Fibroblast of mammary gland (primary cell): ENCODE measurements at regions not wholly inside any gene's neighbourhood (a gene's known extent, or its start where the extent isn't known, plus 50 kb on each side); places are given as distances from the start of the nearest gene placed in this dataset.
A peak's percentile ranks its signal among the peaks of the same experiment; 100 is the strongest.

Source experiments
- DNase-seq: peaks from one replicate; pipeline ENCODE4 v3.0.0-alpha.2; 2010; ENCODE audit warnings: low read depth
- H3K4me3 ChIP-seq: 2 replicates; pipeline ENCODE4 v1.5.1; 2011; ENCODE audit warnings: low read depth, mild to moderate bottlenecking, low read length, moderate library complexity; ENCODE audit not compliant: control insufficient read depth
- TF ChIP-seq, protein P1 (sequence below): conservative IDR thresholded peaks from 2 replicates; pipeline ENCODE4 v1.5.1; 2011; ENCODE audit warnings: low read depth, low read length, inconsistent platforms; ENCODE audit not compliant: control insufficient read depth, insufficient read depth

DNA sequence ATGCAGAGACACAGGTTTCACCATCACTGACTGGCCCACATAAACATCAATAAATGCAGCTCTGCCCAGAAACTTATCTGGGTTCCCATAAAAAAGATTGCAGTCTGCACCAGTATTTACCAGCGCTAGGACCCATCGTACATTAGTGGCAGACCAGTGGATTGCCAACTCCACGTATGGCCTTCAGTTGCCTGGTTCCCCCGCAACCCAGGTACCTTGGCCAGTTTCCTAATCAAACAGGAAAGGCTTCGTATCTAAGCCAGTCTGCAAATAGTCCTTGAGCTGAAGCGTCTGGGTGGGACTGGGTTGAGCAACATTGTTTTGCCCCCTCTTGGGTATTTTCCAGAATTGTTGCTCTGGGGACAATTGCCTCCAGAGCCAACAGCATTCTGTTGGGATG, 1639.3 kb downstream of the MRPL39 start:
- TF ChIP-seq, protein P1, sequence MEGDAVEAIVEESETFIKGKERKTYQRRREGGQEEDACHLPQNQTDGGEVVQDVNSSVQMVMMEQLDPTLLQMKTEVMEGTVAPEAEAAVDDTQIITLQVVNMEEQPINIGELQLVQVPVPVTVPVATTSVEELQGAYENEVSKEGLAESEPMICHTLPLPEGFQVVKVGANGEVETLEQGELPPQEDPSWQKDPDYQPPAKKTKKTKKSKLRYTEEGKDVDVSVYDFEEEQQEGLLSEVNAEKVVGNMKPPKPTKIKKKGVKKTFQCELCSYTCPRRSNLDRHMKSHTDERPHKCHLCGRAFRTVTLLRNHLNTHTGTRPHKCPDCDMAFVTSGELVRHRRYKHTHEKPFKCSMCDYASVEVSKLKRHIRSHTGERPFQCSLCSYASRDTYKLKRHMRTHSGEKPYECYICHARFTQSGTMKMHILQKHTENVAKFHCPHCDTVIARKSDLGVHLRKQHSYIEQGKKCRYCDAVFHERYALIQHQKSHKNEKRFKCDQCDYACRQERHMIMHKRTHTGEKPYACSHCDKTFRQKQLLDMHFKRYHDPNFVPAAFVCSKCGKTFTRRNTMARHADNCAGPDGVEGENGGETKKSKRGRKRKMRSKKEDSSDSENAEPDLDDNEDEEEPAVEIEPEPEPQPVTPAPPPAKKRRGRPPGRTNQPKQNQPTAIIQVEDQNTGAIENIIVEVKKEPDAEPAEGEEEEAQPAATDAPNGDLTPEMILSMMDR = no peak
- H3K4me3 ChIP-seq = no peak overlapping the region
- no peak for DNase-seq

DNA sequence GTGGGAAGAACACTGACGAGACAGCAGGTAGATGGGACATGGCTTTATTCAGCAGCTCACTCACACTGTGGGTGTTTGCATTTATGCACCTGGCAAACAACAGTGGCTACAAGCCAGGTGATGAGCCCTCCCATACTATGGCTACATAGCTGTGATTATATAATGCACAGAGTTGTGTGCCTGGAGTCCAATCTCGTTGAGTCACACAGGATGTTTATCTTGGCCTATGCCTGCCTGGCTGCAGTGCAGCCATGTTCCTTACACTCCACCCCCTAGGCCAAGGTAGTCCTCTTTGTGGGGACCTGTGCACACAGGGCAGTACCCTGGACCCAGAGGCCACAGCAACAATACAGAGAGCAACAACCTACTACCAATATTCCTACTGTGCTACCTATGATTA, 1643.8 kb downstream of the MRPL39 start:
- TF ChIP-seq, protein P1 = no peak
- DNase-seq = no peak
- no peak overlapping the region for H3K4me3 ChIP-seq

DNA sequence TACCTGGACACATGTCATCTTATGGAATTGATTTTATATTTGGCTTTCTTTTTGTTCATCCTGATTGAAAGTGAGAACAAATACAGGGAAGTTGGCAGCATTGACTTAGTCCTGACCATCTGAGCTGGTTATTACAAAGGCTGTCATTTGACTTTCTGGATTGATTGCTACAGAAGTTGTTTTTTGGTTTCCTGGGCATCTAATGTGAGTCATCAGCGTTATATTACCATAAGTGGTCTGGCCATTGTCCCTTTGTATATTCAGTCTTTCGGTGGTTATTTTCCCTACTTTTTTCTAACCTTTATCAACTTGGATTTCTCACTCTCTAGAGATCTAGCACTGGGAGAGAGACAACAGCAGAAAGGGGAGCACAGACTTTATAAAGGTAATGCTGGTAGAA, 1646.5 kb downstream of the MRPL39 start:
- no peak for DNase-seq
- no peak overlapping the region for H3K4me3 ChIP-seq
- TF ChIP-seq, protein P1 = no peak

GRCh38 chr21:23955135-23955843, 1652.0 kb downstream of the MRPL39 start:
- no peak for DNase-seq
- TF ChIP-seq, protein P1 = no peak
- no peak overlapping the region for H3K4me3 ChIP-seq

DNA sequence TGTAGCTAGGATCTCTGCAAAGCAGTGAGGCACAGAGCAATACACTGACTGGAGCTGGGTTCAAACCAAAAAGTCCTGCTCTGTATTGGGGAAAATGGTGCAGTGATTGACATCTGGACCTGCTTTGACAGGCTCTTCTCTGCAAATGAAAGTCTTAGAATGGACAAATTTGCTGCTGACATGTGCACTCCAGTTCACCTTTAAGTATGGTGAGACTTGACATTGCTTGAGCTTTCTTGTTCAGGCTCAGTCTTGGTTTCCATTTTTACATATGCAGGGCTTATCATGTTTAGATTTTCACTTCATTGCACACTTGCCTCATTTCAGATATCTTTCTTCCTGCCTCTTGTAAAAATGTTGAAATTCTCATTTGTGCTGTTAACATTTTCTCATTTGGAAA, 1655.0 kb downstream of the MRPL39 start:
- TF ChIP-seq, protein P1 = no peak

GRCh38 chr21:23951251-23951650, 1656.0 kb downstream of the MRPL39 start:
- H3K4me3 ChIP-seq = no peak overlapping the region
- DNase-seq = peak; percentile 17
- TF ChIP-seq, protein P1 = no peak

More for the DNA sequence above, 1655.0 kb downstream of the MRPL39 start:
- H3K4me3 ChIP-seq = no peak overlapping the region
- DNase-seq = no peak
